ENCODE measurements at regions not wholly inside any gene's neighbourhood (a gene's known extent, or its start where the extent isn't known, plus 50 kb on each side); places are given as distances from the start of the nearest gene placed in this dataset.
"Not testable (repeated sequence)": the region's sequence is repeated elsewhere in the genome, so short reads cannot be mapped to it uniquely, and the experiment has no call there.

DNA sequence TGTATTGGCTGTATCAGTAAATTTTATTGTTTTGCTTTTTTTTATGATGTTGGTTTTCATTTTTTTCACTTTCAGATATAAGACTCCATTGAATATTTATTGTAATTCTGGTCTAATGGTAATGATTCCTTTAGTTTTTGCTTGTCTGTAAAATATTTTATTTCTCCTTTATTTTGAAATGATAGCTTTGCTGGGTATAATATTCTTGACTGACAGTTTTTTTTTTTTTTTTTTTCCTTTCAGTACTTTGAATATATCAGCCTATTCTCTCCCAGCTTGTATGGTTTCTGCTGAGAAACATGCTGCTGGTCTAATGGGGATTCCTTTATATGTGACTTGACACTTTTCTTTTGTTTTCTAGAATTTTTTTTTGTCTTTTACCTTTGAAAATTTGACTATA, 195.1 kb upstream of the SLC38A2 start:
- no peak for DNase-seq

DNA sequence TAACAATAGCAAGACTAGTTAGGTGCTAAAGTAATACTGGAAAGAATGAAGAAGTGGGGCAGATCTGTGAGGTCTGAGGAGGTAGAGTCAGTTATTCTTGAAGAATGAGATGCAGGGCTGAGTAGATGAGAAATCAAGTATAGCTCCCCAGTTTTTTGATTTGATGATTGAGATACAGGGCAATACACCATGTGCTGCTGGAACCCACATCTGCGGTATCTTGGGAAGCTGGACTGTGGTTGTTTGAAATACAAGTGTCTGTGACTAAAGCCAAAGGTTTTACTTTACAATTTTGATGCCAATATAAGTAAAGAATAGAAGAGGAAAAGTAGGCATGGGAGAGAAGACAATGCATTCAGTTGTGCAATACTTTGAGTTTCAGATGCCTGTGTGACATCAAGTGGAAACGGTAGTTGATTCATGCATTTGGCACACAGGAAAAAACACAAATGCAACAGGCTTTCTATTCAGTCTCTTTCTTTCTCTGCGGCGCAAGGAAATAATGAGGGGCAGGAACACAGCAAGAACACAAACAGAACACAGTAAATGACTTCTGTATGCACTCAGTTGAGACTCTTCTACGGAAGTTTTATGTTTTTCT, 190.2 kb upstream of the SLC38A2 start:
- DNase-seq: no peak

DNA sequence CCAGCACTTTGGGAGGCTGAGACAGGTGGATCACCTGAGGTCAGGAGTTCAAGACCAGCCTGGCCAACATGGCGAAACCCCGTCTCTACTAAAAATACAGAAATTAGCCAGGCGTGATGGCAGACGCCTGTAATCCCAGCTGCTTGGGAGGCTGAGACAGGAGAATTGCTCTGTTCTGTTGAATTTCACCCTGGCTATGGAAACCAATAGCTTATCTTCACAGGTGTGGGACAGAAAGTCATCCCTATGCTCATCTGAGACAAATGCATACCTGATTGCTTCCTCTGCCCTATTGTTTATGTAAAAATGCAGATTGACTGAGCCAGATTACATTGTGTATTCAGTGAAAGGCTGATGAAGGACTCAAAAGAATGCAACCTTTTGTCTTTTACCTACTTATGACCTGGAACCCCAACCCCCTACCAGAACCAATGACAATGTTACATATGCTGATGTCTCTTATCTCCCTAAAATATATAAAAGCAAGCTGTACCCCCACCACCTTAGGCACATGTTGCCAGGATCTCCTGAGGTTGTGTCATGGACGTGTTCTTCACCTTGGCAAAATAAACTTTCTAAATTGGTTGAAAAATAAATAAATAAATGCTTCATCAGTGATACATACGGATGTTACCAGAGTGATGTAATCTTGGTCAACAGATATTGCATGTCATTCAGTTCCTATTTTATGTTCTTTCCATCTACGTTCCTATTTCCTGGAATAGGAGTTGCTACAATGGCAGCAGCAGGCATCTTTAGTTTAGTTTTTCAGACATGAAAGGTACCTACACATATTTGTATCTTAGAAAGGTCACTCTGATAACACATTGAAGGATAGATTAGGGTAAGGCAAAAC, 189.4 kb upstream of the SLC38A2 start:
- DNase-seq: not testable (repeated sequence)

DNA sequence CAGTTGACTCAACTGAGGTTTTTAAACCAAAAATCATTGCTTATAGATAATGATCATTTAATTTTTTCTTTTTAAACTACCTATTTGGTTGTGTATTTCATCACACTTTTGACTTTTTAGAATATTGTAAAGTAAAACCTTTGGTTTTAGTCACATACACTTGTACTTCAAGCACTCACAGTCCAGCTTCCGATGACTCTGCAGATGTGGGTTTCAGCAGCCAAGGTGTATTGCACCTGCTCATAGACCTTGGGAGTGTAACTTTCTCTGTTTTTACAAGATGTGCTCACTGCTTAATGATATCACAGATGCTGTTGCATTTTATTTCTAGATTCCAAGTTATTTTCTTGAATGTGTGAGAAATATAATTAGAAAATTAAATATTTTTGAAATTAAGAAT, 188.3 kb upstream of the SLC38A2 start:
- DNase-seq: no peak

DNA sequence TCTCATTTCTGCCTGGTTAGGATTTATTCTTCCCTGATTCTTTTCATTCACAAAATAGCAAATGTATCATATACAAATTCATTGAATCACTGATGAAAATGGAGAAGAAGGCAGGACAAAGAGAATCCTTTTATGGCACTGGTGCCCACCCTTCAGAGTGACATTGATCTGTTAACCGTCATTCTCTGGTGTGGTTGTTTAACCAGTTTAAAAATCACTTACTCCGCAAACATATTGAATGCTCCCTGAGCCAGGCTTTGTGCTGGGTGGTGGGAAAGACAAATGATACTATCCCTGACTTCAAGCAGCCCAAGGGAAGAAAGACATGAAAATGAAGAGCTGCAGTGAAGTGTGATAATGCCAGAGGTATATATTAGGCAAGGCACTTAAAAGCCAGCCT, 187.5 kb upstream of the SLC38A2 start:
- no peak for DNase-seq

- no peak for DNase-seq
Observed at GRCh38 chr12:46559311-46559710, 186.7 kb upstream of the SLC38A2 start.

DNA sequence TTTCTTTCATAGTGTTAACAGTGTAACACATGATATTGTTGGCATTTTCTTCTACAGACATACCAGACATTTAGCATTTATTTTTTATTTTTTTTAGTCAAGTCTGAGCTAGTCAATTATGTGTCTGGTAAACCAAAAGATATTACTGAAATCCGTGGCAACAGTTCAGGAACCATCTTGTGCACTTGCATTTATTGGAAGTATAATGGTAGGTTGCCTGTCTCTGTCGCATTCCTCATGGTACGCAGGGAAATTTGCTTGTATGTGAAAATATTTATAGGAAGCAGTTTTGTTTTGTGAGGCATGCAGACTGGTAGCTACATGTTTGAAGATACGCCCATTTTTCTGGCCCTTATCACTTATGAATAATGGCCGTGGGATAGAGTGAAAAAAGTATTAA, 186.1 kb upstream of the SLC38A2 start:
- no peak for DNase-seq

GRCh38 chr12:46557539-46558373, 185.2 kb upstream of the SLC38A2 start:
- DNase-seq: no peak

GRCh38 chr12:46556819-46557524, 184.4 kb upstream of the SLC38A2 start:
- no peak for DNase-seq

DNA sequence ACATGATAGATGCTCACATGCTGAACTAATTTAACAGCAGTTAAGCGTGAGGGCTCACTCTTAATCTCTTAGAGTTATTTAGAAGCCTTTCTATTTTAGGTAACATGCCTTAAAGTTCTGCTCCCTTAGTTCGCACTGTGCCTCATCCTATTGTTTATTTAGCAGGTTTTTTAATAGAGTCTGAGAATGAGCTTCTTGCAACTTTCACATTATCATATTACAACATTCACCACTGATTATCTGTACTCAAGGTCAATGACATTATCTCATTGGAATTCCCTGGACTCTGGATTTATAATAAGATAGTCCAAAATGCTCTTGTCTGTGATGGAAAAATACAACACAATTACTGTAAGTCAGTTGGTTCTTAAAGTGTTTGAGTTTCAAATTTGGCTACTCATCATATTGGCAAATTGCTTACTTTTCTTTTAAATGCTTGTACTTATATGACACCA, 183.6 kb upstream of the SLC38A2 start:
- DNase-seq: no peak

GRCh38 chr12:46555406-46555852, 182.9 kb upstream of the SLC38A2 start:
- DNase-seq: no peak

- no peak for DNase-seq
Observed at GRCh38 chr12:46554460-46554859, 181.9 kb upstream of the SLC38A2 start.

DNA sequence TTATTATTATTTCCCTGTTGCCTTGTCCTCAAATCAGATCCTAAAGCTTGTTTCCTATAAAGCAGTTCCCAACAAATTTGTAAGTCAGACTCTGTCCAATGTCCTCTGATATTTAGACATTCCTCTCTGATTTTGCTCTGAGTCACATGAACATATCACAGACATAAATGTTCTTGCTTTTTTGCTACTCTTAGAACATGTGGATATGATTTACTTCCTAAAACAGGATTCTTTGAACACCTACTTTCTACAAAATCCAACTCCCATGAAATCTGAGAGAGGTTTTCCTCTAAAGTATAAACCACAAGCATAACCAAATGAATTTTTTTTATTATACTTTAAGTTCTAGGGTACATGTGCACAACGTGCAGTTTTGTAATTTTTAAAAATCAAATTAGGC, 181.3 kb upstream of the SLC38A2 start:
- no peak for DNase-seq

GRCh38 chr12:46553266-46553665, 180.7 kb upstream of the SLC38A2 start:
- DNase-seq: no peak

- no peak for DNase-seq
Observed at GRCh38 chr12:46550266-46550879, 177.8 kb upstream of the SLC38A2 start.

DNA sequence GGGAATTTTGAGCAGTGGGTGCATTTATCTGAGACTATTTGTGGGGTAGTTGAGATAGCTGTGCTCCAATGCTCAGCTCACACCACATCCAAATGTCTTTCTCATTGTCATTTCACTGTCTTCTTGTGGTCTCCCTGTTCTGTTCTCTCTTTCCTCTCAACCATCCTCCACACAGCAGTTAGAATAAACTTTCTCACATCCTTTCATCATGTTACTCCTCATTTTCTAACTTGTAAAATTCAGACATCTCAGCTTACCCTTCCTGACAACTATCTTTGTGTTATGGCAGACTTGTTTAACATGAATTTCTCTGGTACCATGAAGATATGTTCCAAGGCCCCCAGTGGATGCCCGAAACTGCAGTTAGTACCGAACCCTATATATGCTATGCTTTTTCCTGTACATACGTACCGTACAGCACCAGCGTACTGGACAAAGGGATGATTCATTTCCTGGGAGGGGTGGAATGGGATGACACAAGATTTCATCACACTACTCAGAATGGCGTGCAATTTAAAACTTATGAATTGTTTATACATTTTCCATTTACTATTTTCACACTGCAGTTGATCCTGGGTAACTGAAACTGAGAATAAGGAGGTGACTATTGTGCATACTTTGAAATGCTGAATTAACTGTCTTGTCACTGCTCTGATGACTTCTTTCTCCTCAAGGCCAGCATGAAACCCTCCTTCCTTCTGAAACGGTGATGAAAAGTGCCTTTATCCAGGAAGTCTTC, 177.1 kb upstream of the SLC38A2 start:
- DNase-seq: no peak

- no peak for DNase-seq
Observed at GRCh38 chr12:46548605-46549071, 176.1 kb upstream of the SLC38A2 start.

DNA sequence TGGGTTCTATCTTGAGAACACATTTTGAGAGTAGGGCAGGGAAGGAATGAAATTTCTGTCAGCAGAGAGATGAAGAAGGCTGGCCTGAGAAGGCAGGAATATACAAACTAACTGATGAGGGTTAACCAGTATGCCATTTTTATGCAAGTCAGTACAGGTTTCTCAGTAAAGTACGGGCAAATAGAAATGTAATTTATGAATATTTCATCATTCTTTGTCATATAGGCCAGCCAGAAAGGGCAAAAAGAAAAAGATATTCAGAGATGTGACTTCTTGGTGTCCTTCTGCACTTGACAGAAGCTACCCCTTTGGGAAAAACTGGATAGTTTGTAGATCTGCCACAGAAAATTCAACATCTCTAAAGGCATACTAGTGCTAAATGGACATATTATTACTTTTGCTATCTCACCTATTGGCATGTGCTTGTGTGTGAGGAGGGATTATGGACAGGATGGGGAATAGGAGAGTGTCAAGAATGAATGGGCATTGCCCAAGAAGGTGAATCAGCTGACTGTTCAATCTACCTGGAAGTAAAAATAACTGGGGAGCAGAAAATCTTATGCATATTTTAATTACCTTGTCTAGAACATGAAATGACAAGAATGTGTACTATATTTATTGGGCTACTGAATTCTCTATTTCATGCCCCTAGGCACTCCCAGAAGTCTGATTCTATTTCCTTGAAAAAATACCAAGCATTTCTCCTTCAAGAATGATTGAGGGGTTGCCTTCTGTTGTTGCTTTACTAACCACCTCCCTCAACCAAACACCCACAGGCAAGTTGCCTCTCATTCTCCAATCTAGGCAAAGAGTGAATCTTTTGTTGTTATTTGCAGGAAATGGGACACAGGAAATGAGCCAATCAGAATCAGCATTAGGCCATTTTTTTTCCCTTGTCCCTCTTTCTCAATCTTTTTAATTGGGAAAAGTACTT, 175.1 kb upstream of the SLC38A2 start:
- no peak for DNase-seq

GRCh38 chr12:46546634-46547273, 174.2 kb upstream of the SLC38A2 start:
- no peak for DNase-seq

GRCh38 chr12:46543378-46543795, 170.8 kb upstream of the SLC38A2 start:
- not testable (repeated sequence) for DNase-seq
